Right lung (tissue), 2 donors: ENCODE measurements at regions not wholly inside any gene's neighbourhood (a gene's known extent, or its start where the extent isn't known, plus 50 kb on each side); places are given as distances from the start of the nearest gene placed in this dataset.
"Not testable (repeated sequence)": the region's sequence is repeated elsewhere in the genome, so short reads cannot be mapped to it uniquely, and the experiment has no call there.

Source experiments
- DNase-seq, 2 donors: peaks; one replicate each; pipeline ENCODE4 v3.0.0-alpha.2; 2013

GRCh38 chr2:67096886-67097285 is 300.2 kb upstream of the ETAA1 start:
- no peak for DNase-seq

- DNase-seq = no peak
Measured at GRCh38 chr2:67103157-67103556, 294.0 kb upstream of the ETAA1 start.

DNA sequence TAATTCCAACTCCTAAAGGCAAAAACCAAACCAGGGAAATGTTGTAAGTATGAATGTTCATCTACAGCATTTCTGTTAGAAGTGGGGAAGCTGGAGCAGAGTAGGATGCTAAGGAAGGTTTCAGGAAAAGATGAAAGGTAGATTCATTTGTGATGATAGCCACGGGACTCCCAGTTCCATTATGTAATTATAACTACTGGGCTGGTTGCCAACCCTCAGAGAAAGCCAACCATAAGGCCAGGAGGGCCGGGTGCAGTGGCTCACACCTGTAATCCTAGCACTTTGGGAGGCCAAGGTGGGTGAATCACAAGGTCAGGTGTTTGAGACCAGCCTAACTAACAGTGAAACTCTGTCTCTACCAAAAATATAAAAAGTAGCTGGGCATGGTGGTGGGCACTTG is 288.9 kb upstream of the ETAA1 start:
- no peak for DNase-seq

- no peak for DNase-seq
Measured at GRCh38 chr2:67124531-67124930, 272.6 kb upstream of the ETAA1 start.

- DNase-seq = peak; percentile 65 to 69
Measured at GRCh38 chr2:67130531-67131256, 266.4 kb upstream of the ETAA1 start.

- DNase-seq = no peak
Measured at GRCh38 chr2:67131257-67131609, 265.9 kb upstream of the ETAA1 start.

DNA sequence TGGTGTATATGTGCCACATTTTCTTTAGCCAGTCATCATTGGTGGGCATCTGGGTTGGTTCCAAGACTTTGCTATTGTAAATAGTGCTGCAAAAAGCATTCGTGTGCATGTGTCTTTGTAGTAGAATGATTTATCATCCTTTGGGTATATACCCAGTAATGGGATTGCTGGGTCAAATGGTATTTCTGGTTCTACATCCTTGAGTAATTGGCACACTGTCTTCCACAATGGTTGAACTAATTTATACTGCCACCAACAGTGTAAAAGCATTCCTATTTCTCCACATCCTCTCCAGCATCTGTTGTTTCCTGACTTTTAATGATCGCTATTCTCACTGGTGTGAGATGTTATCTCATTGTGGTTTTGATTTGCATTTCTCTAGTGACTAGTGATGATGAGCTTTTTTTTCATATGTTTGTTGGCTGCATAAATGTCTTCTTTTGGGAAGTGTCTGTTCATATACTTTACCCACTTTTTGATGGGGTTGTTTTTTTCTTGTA is 264.6 kb upstream of the ETAA1 start:
- DNase-seq = not testable (repeated sequence)

DNA sequence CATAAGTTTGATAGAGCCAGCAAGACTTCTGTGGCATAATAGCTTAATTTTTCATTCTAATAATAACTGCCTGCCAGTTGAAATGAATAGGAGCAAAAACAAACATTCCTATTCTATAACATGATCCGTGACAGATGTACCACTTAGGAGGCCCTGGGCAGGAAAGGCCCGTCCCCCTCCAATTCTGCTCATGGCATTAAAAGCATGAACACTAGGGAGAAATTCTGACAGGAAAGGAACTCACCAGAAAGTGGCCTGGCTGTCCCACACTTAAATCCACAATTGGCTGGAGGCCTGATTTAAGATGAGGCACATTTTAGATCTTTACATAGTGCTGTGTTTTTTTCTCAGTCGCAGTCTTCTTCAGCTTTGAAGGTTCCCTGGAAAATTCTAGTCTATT is 261.9 kb upstream of the ETAA1 start:
- DNase-seq = no peak

GRCh38 chr2:67137699-67138098 is 259.4 kb upstream of the ETAA1 start:
- no peak for DNase-seq

DNA sequence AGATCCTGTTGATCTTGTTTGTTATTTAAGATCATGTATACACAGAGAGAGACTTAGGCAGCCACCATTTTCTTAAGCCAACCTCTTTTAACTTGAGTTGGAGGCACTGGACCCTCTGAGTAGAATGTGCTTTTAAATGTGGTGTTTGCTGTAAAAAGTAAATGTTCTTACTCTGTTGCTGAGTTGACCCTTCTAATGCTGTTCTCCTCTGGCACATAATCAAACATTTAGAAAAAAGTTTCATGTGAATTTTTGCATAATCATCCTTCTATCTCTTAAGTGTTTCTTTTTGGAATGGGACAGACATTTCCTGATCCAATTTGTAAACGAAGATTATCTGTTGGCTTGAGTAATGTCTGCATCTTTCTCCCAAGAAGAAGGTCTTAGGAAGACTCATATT is 255.1 kb upstream of the ETAA1 start:
- peak in 1 of 2 donors; percentile 29 for DNase-seq

- no peak for DNase-seq
Measured at GRCh38 chr2:67142741-67143140, 254.4 kb upstream of the ETAA1 start.

- DNase-seq = no peak
Measured at GRCh38 chr2:67145851-67146250, 251.3 kb upstream of the ETAA1 start.

- DNase-seq = no peak
Measured at GRCh38 chr2:67156796-67157195, 240.3 kb upstream of the ETAA1 start.

GRCh38 chr2:67158718-67159117 is 238.4 kb upstream of the ETAA1 start:
- DNase-seq = no peak

- no peak for DNase-seq
Measured at GRCh38 chr2:67159929-67160328, 237.2 kb upstream of the ETAA1 start.

GRCh38 chr2:67164771-67165522 is 232.2 kb upstream of the ETAA1 start:
- DNase-seq = no peak

DNA sequence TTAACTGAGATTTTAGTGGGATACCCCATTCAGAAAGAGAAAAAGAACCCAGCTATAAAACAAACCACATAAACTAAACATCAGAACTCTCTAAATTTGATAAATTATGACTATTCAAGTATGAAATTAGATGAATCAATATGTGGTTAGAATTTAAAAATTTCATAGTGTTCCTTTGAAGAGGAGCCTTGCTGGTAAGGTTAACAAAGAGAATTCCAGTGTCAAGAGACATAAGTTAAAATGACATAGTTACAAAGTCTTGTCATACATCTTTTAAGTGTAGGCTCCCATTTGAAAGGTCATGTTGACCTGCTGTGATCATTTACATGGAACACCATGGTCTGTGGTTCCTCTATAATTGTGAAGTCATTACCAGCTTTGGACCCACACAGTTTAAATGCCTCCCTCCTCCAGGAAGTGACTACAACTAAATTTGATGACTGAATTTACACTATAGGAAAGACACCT is 231.6 kb upstream of the ETAA1 start:
- no peak for DNase-seq

GRCh38 chr2:67166511-67166910 is 230.6 kb upstream of the ETAA1 start:
- not testable (repeated sequence) for DNase-seq

DNA sequence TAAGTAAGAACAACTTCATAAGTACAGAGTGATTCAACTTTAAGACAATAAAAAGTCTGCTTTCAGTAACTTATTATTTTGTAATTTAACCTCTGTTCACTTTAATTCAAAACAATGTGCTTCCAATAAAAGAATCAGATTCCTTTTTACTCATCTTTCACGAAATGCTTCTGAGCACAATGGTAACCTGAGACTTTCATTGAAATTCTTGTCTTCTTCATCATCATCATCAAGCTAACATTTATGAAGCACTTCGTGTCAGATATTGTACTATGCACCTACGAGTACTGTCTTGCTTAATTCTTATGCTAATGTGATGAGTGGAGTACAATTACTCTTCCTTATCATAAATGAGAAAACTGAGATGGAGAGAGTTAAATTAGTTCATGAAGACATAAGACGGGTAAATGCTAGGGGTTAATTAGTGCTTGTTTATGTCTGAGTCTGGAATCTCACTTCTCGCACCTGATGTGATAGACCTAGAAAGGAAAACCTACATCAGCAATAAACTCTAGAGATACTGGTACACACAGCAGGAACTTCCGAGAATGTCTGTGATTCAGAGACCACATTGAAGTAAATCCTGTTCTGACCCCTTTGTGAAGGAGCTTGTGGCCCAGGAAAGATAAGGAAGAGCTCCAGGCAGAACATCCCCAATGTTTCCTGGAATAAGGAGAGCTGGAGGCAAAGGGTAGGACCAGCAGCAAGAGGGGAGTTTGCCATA is 227.6 kb upstream of the ETAA1 start:
- DNase-seq = no peak

DNA sequence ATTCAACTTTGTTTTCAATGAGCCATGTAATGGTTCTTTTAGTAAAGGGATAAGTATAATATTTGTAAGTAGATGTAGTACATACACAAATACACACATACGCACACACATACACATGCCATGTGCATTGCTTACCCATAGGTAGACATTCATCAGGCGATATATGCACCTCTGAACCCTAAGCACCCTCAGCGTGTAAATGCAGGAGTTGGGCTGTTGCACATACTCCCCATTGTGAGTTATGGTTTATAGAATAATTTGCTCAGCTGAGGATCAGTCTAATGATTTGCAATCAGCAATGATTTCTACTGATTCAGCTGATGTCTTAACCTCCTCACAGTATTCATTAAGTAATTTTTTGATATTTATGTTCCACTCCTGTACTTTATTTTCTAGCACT is 217.6 kb upstream of the ETAA1 start:
- DNase-seq = no peak

DNA sequence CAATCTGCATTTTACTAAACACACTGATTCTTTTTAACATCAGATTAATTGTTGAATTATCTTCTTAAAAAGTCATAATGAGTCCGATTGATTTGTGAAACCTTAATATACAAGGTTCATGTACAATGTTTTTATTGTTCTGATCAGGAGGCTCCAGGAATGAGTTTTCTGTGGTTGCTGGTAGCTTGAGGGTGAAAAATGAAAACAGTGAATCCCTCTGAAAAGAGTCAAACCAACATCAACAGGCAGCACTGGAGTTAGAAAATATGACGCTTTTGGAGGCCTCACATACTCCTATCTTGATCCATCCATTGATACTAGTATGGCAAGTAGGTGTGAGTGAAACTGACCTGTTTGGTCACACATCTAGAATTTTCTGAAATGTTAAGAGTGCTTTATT is 216.3 kb upstream of the ETAA1 start:
- DNase-seq = no peak

DNA sequence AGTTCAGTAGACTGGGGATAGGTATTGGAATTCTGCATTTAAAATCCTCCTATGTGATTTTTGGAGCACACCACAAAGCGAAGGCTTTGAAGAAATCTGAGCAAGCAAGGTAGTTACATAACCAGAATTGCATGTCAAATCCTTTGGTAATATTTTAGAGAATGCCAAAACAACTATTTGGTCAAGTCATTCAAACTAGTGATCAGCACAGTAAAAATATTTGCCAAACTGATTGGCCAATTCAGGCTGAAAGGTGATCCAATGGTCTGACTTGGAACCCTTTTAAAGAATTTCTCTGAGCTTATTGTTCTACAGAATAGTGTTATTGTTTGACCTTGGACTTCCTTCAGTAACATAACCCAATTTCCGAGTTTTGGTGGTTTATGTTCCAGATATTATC is 214.2 kb upstream of the ETAA1 start:
- no peak for DNase-seq

- no peak for DNase-seq
Measured at GRCh38 chr2:67186326-67186725, 210.8 kb upstream of the ETAA1 start.
